ENCODE measurements at regions not wholly inside any gene's neighbourhood (a gene's known extent, or its start where the extent isn't known, plus 50 kb on each side); places are given as distances from the start of the nearest gene placed in this dataset.

- no peak overlapping the region for H3K27ac ChIP-seq
- TF ChIP-seq POLR2A (IDR thresholded peaks at IDR 0.05) (no peak), POLR2AphosphoS5 (IDR thresholded peaks at IDR 0.05) (no peak), CTCF (IDR thresholded peaks at IDR 0.05) (no peak), EP300 (IDR thresholded peaks at IDR 0.05) (no peak)
- ATAC-seq (ENCODE audit: low FRiP score in 2 of 2) (peak in 1 of 2 donors; percentile 38), DNase-seq (no peak)
- H3K4me1 ChIP-seq, result no peaks in the 10 kb centered on the region
- WGBS, 2 donors, result 65 to 81% methylated on average over 2 of the region's 2 CpGs
- no peak overlapping the region for H3K4me3 ChIP-seq
- H3K9me3 ChIP-seq, result no peaks in the 10 kb centered on the region
- no peaks in the 10 kb centered on the region for H3K36me3 ChIP-seq
- no peaks in the 10 kb centered on the region for H3K27me3 ChIP-seq
Observed at GRCh38 chr21:27301220-27301619, 334.3 kb upstream of the ADAMTS5 start.

GRCh38 chr21:27300770-27301169, 333.9 kb upstream of the ADAMTS5 start:
- Histone ChIP-seq H3K9me3 (no peaks in the 10 kb centered on the region), H3K27ac (no peak overlapping the region), H3K27me3 (no peaks in the 10 kb centered on the region), H3K36me3 (no peaks in the 10 kb centered on the region), H3K4me3 (no peak overlapping the region), H3K4me1 (no peaks in the 10 kb centered on the region)
- DNase-seq (no peak), ATAC-seq (ENCODE audit: low FRiP score in 2 of 2) (no peak)
- TF ChIP-seq POLR2A (IDR thresholded peaks at IDR 0.05) (no peak), EP300 (IDR thresholded peaks at IDR 0.05) (no peak), POLR2AphosphoS5 (IDR thresholded peaks at IDR 0.05) (no peak), CTCF (IDR thresholded peaks at IDR 0.05) (no peak)
- 89 to 91% methylated on average over 2 of the region's 2 CpGs for WGBS, 2 donors

- no peaks in the 10 kb centered on the region for H3K4me1 ChIP-seq
- WGBS, 2 donors, result 60 to 90% methylated on average over 1 of the region's 1 CpG
- H3K27ac ChIP-seq, result no peak overlapping the region
Observed at GRCh38 chr21:27298465-27298864, 331.6 kb upstream of the ADAMTS5 start.

GRCh38 chr21:27293239-27293638, 326.4 kb upstream of the ADAMTS5 start:
- ATAC-seq (ENCODE audit: low FRiP score in 2 of 2) (no peak), DNase-seq (no peak)
- Histone ChIP-seq H3K27me3 (no peaks in the 10 kb centered on the region), H3K4me3 (no peak overlapping the region), H3K9me3 (no peaks in the 10 kb centered on the region), H3K36me3 (no peaks in the 10 kb centered on the region), H3K4me1 (no peaks in the 10 kb centered on the region), H3K27ac (no peak overlapping the region)
- 31 to 86% methylated on average over 1 of the region's 1 CpG for WGBS, 2 donors
- TF ChIP-seq POLR2AphosphoS5 (IDR thresholded peaks at IDR 0.05), result no peak
- TF ChIP-seq POLR2A (IDR thresholded peaks at IDR 0.05), result no peak
- no peak for TF ChIP-seq CTCF (IDR thresholded peaks at IDR 0.05)
- TF ChIP-seq EP300 (IDR thresholded peaks at IDR 0.05), result no peak

More at GRCh38 chr21:27298465-27298864, 331.6 kb upstream of the ADAMTS5 start:
- no peaks in the 10 kb centered on the region for H3K9me3 ChIP-seq
- no peaks in the 10 kb centered on the region for H3K27me3 ChIP-seq
- H3K4me3 ChIP-seq, result no peak overlapping the region
- H3K36me3 ChIP-seq, result no peaks in the 10 kb centered on the region
- TF ChIP-seq POLR2A (IDR thresholded peaks at IDR 0.05) (no peak), EP300 (IDR thresholded peaks at IDR 0.05) (no peak), CTCF (IDR thresholded peaks at IDR 0.05) (no peak), POLR2AphosphoS5 (IDR thresholded peaks at IDR 0.05) (no peak)
- ATAC-seq (ENCODE audit: low FRiP score in 2 of 2), result peak in 1 of 2 donors; percentile 52
- no peak for DNase-seq

- Histone ChIP-seq H3K27ac (no peak overlapping the region), H3K9me3 (no peaks in the 10 kb centered on the region), H3K4me3 (no peak overlapping the region), H3K27me3 (no peaks in the 10 kb centered on the region), H3K36me3 (no peaks in the 10 kb centered on the region), H3K4me1 (no peaks in the 10 kb centered on the region)
- DNase-seq (no peak), ATAC-seq (ENCODE audit: low FRiP score in 2 of 2) (no peak)
- TF ChIP-seq CTCF (IDR thresholded peaks at IDR 0.05) (no peak), EP300 (IDR thresholded peaks at IDR 0.05) (no peak), POLR2A (IDR thresholded peaks at IDR 0.05) (no peak), POLR2AphosphoS5 (IDR thresholded peaks at IDR 0.05) (no peak)
- WGBS, 2 donors, result 75 to 77% methylated on average over 2 of the region's 2 CpGs
Observed at GRCh38 chr21:27292783-27293182, 325.9 kb upstream of the ADAMTS5 start.
